Loucy (cell line): ENCODE measurements at regions not wholly inside any gene's neighbourhood (a gene's known extent, or its start where the extent isn't known, plus 50 kb on each side); places are given as distances from the start of the nearest gene placed in this dataset.

Experiments
- CTCF ChIP-seq: fragments of 200-600 bp; sonication (generic); conservative IDR thresholded peaks from 2 replicates; pipeline ENCODE4 v1.5.1; 2014; ENCODE audit warnings: mild to moderate bottlenecking, antibody characterized with exemption, low read length
- EZH2phosphoT487 ChIP-seq: fragments of 200-600 bp; IDR thresholded peaks from 2 replicates; pipeline ENCODE4 v1.6.1; 2018; ENCODE audit warnings: antibody characterized with exemption, mild to moderate bottlenecking, moderate library complexity, borderline replicate concordance

DNA sequence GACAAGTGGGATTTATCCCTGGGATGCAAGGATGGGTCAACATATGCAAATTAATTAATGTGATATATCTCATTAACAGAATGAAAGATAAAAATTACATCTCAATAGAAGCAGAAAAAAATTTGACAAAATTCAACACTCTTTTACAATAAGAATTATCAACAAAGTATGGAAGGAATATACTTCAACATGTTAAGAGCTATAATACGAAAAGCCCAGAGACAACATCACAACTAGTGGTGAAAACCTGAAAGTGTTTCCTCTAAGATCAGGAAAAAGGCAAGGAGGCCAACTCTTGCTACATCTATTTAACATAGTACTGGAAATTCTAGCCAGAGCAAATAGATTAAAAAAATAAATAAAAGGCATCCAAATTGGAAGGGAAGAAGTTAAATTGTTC lies 970.0 kb upstream of the POT1 start:
- TF ChIP-seq CTCF (no peak), EZH2phosphoT487 (no peak)
